Adrenal gland (tissue), 9 donors: ENCODE measurements at regions not wholly inside any gene's neighbourhood (a gene's known extent, or its start where the extent isn't known, plus 50 kb on each side); places are given as distances from the start of the nearest gene placed in this dataset.

Experiments
- DNase-seq, 7 donors: peaks; one replicate each; pipeline ENCODE4 v3.0.0-alpha.2; 2019 to 2020
- H3K27ac ChIP-seq, 5 donors: fragments of 200-600 bp; sonication (generic) in 4 of 5; 1 replicate in 3 of 5; 2 replicates in 2 of 5; pipeline versions ENCODE4 v1.5.1 to v1.8.0; 2016 to 2020; ENCODE audit warnings: mild to moderate bottlenecking in 1 of 5
- H3K27me3 ChIP-seq: fragments of 200-600 bp; 2 replicates; pipeline ENCODE4 v1.8.0; 2021
- H3K36me3 ChIP-seq, 2 donors: fragments of 200-600 bp; replicated peaks in 1 of 2; 1 replicate in 1 of 2; 2 replicates in 1 of 2; pipeline versions ENCODE4 v1.5.1 to v1.8.0; 2018 to 2022
- H3K4me1 ChIP-seq, 2 donors: fragments of 200-600 bp; replicated peaks in 1 of 2; 1 replicate in 1 of 2; 2 replicates in 1 of 2; pipeline versions ENCODE4 v1.5.1 to v1.8.0; 2018 to 2021
- H3K4me3 ChIP-seq, 4 donors: fragments of 200-600 bp; sonication (generic) in 3 of 4; one replicate each; pipeline ENCODE4 v1.5.1; 2016 to 2018
- H3K9me3 ChIP-seq, 3 donors: fragments of 200-600 bp; sonication (generic) in 1 of 3; replicated peaks in 1 of 3; 1 replicate in 2 of 3; 2 replicates in 1 of 3; pipeline versions ENCODE4 v1.5.1 to v1.8.0; 2016 to 2021
- CTCF ChIP-seq, 6 experiments: fragments of 450-650 bp in 4 of 6; fragments of 200-600 bp in 2 of 6; sonication (generic) in 1 of 6; IDR thresholded peaks; 1 replicate in 5 of 6; 2 replicates in 1 of 6; pipeline versions ENCODE4 v1.5.1 to v1.8.0; 2016 to 2021; ENCODE audit warnings: antibody characterized with exemption in 6 of 6, mild to moderate bottlenecking in 2 of 6, moderate library complexity in 1 of 6
- POLR2A ChIP-seq, 2 donors: fragments of 450-650 bp; IDR thresholded peaks; one replicate each; pipeline ENCODE4 v1.6.1; 2017; ENCODE audit warnings: antibody characterized with exemption in 2 of 2, mild to moderate bottlenecking in 2 of 2, moderate library complexity in 1 of 2
- WGBS, 4 donors: extraction: QIAGEN DNeasy Blood & Tissue Kit in 2 of 4; methylation state at CpG; one replicate each; pipeline versions ENCODE4 v1.1.5 to v1.1.7; 2013 to 2017; 5-methylcytosine and 5-hydroxymethylcytosine counted together
- intact Hi-C, 2 donors: fragments of 100-400 bp; cut with DNase I; formaldehyde crosslinking; loops; one replicate each; pipeline versions ENCODE4 v1.14.1 to v1.15.0; 2022 to 2023
- donor health status: healthy with polysubstance abuse.
- donor health status: Bipolar disorder and iron deficiency.
- donor health status: DM: yes; HTN: yes; CAD: no.
- donor health status: DM: no; HTN: no; CAD: no.
- donor health status: DM: no; HTN: no; CAD: no.

- no peak overlapping the region for H3K4me3 ChIP-seq
- intact Hi-C loops: no loop called here
- TF ChIP-seq POLR2A (IDR thresholded peaks at IDR 0.05) (no peak), CTCF (IDR thresholded peaks at IDR 0.05) (no peak)
- H3K27me3 ChIP-seq: no peaks in the 10 kb centered on the region
- H3K27ac ChIP-seq: no peak overlapping the region
- H3K9me3 ChIP-seq: no peaks in the 10 kb centered on the region
- WGBS, 4 donors: 82 to 97% (median 87%) methylated on average over 3 of the region's 3 CpGs
- H3K36me3 ChIP-seq: no peaks in the 10 kb centered on the region
- DNase-seq: no peak
- H3K4me1 ChIP-seq: no peaks in the 10 kb centered on the region
These were observed 207.7 kb upstream of the COL3A1 start for GRCh38 chr2:188766471-188766856.

DNA sequence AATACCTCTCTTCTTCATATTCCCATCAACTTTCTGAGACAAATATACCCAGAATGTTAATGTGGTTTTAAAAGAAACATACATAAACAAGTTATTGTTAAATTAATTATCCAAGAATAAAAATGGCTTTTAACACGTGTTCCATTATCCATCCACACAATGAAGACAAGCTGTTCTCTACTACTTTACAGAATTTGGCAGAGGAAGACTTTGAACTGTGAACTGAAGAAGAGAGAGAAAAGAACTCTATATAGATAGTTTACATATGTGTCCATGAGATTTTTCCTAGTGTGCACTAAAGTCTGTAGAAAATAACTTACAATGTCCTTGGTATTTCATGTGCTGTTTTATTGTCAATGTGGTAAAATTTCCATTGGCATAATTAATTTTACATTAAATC is 207.0 kb upstream of the COL3A1 start:
- H3K4me3 ChIP-seq: no peak overlapping the region
- no peaks in the 10 kb centered on the region for H3K36me3 ChIP-seq
- 54 to 73% (median 66%) methylated on average over 1 of the region's 1 CpG for WGBS, 4 donors
- intact Hi-C loops: no loop called here
- TF ChIP-seq CTCF (IDR thresholded peaks at IDR 0.05) (no peak), POLR2A (IDR thresholded peaks at IDR 0.05) (no peak)
- no peaks in the 10 kb centered on the region for H3K27me3 ChIP-seq
- no peak for DNase-seq
- no peaks in the 10 kb centered on the region for H3K9me3 ChIP-seq
- no peak overlapping the region for H3K27ac ChIP-seq
- H3K4me1 ChIP-seq: no peaks in the 10 kb centered on the region

DNA sequence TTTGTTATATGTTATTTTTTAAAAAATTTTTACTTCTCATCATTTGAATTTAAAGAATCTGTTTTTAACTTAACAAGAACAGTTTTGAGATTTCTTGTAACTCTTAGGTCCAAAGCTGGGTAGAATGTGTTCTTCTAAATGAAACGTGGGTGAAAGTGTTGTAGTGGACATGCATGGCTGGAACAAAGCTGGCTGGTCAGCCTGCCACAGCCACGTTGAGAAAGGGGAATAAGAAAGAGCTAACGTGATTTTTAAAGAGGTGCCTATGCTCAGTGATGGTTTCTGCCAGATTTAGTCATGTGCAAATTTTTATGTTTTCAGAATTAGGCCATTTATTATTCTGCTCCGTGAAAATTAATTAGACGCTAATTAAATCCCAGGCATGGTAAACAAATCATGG is 203.9 kb upstream of the COL3A1 start:
- intact Hi-C loops: no loop called here
- WGBS, 4 donors: 63 to 72% (median 67%) methylated on average over 5 of the region's 5 CpGs

DNA sequence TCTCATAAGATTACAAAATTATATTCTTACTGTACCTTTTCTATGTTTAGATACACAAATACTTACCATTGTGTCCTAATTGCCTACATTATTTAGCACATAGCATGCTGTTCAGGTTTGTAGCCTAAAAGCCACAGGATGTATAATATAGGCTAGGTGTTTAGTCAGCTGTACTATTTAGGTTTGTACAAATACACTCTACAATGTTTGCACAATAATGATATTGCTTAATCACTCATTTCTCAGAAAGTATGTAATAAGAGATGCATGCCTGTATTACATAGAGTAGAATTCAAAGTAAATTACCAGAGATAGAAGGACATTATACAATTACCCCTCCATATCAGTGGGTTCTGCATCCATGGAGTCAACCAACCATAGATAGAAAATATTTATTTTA is 201.1 kb upstream of the COL3A1 start:
- intact Hi-C loops: no loop called here
- no peaks in the 10 kb centered on the region for H3K36me3 ChIP-seq
- no peaks in the 10 kb centered on the region for H3K4me1 ChIP-seq
- DNase-seq: no peak
- H3K4me3 ChIP-seq: no peak overlapping the region
- H3K9me3 ChIP-seq: no peaks in the 10 kb centered on the region
- TF ChIP-seq CTCF (IDR thresholded peaks at IDR 0.05): no peak
- TF ChIP-seq POLR2A (IDR thresholded peaks at IDR 0.05): no peak
- H3K27ac ChIP-seq: no peak overlapping the region
- no peaks in the 10 kb centered on the region for H3K27me3 ChIP-seq

More for the DNA sequence above, 203.9 kb upstream of the COL3A1 start:
- no peak for TF ChIP-seq CTCF (IDR thresholded peaks at IDR 0.05)
- TF ChIP-seq POLR2A (IDR thresholded peaks at IDR 0.05): no peak
- H3K9me3 ChIP-seq: no peaks in the 10 kb centered on the region
- no peaks in the 10 kb centered on the region for H3K27me3 ChIP-seq
- H3K36me3 ChIP-seq: no peaks in the 10 kb centered on the region
- H3K27ac ChIP-seq: no peak overlapping the region
- H3K4me3 ChIP-seq: no peak overlapping the region
- no peaks in the 10 kb centered on the region for H3K4me1 ChIP-seq
- no peak for DNase-seq
